Peyer's patch (tissue), 4 donors: ENCODE measurements at regions not wholly inside any gene's neighbourhood (a gene's known extent, or its start where the extent isn't known, plus 50 kb on each side); places are given as distances from the start of the nearest gene placed in this dataset.

ENCODE experiments used
- CTCF ChIP-seq, 6 experiments: fragments of 450-650 bp in 4 of 6; fragments of 200-600 bp in 2 of 6; sonication (generic) in 1 of 6; IDR thresholded peaks; one replicate each; pipeline ENCODE4 v1.5.1; 2017 to 2019; ENCODE audit warnings: antibody characterized with exemption in 6 of 6, mild to moderate bottlenecking in 3 of 6, moderate library complexity in 1 of 6
- POLR2A ChIP-seq, 2 donors: fragments of 450-650 bp; IDR thresholded peaks; one replicate each; pipeline ENCODE4 v1.5.1; 2017; ENCODE audit warnings: antibody characterized with exemption in 2 of 2, mild to moderate bottlenecking in 2 of 2, moderate library complexity in 2 of 2

- TF ChIP-seq CTCF (IDR thresholded peaks at IDR 0.05) (no peak), POLR2A (IDR thresholded peaks at IDR 0.05) (no peak)
Measured at GRCh38 chr3:132116601-132117000, 81.8 kb upstream of the CPNE4 start.
